Activated CD8-positive, alpha-beta memory T cell treated with anti-CD3 and anti-CD28 coated beads, Interleukin-2, amount 10 ng/mL, durations not matched to agents 7 days and 5 days (primary cell): ENCODE measurements at regions not wholly inside any gene's neighbourhood (a gene's known extent, or its start where the extent isn't known, plus 50 kb on each side); places are given as distances from the start of the nearest gene placed in this dataset.
"Not testable (repeated sequence)": the region's sequence is repeated elsewhere in the genome, so short reads cannot be mapped to it uniquely, and the experiment has no call there.

ENCODE experiments used
- ATAC-seq: fragments of 150-1000 bp; cut with Tn5 transposase; one replicate; pipeline ENCODE4 v1.10.0; 2021; ENCODE audit warnings: moderate library complexity
- CTCF ChIA-PET: fragments of 350-600 bp; sonication (Branson Sonifier 250); formaldehyde crosslinking; loops from one replicate; lab custom pipeline; 2021; ENCODE audit warnings: antibody characterized with exemption; lab: Charles Lee
- DNase-seq: peaks from one replicate; pipeline ENCODE4 v3.0.0-alpha.2; 2020
- H3K27ac Mint-ChIP-seq: one replicate; pipeline ENCODE4 v1.8.0; 2021; ENCODE audit warnings: mild to moderate bottlenecking, mixed read lengths
- H3K27me3 Mint-ChIP-seq: one replicate; pipeline ENCODE4 v1.8.0; 2021; ENCODE audit warnings: mixed read lengths
- H3K36me3 Mint-ChIP-seq: one replicate; pipeline ENCODE4 v1.8.0; 2021; ENCODE audit warnings: mild to moderate bottlenecking, mixed read lengths
- H3K4me1 Mint-ChIP-seq: one replicate; pipeline ENCODE4 v1.8.0; 2021; ENCODE audit warnings: mixed read lengths
- H3K4me3 Mint-ChIP-seq: one replicate; pipeline ENCODE4 v1.8.0; 2021; ENCODE audit warnings: mild to moderate bottlenecking, moderate library complexity, mixed read lengths
- H3K9me3 Mint-ChIP-seq: one replicate; pipeline ENCODE4 v1.8.0; 2022; ENCODE audit warnings: low read depth, mixed read lengths

DNA sequence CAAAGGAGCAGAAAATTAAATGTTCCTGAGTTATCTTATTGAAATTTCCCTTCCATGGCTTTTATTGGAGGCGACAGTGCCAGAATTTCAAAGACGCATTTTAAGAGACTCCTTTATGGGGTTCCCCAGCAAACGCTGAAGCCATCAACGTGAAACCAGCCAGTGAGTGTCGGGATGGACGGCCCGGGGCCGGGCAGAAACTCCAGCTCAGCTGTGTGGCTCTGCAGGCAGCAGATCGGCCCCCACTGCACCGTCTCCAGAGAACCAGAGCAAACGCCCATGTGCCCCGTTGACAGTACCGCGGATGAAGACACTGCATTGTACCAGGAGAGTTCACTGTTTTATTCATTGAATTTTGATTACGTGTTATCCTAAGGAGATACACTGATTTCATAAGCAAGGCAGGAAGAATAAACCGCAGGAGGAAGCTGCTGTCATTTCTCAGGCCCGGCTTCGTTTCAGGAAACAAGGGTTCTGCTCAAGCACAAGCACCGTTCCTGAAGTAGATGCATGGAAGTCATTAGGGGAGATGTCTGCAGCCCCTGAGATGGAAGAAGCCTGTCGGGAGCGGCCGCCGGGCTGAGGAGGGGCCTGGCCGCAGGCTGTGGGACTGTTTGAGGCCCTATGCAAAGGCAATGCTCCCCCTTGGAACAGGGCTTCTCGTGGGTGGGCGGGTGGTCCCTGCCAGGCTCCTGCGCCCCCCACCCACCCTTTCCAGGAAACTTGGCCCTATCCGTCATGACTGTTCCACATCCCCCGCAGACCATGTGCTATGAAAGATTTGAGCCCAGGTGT lies 639.7 kb downstream of the TBC1D22A start:
- ATAC-seq = no peak
- CTCF ChIA-PET = no interaction called here

DNA sequence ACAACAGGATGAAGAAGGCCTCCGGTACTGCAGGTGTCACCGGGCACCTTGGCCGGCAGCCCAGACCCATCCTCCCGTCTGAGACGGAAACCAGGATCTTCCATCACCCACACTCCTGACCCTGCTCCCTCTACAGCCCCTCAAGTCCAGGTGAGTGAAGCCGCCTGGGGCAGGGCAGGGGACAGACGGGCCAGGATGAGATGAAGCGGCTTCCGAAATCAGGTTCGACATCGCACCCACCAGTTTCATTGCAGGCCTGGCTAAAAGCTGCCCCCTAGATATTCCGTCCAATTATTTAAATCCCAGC lies 639.1 kb downstream of the TBC1D22A start:
- H3K27ac Mint-ChIP-seq = no peak overlapping the region
- H3K27me3 Mint-ChIP-seq = no peaks in the 10 kb centered on the region
- no peak for ATAC-seq
- no peaks in the 10 kb centered on the region for H3K4me1 Mint-ChIP-seq
- CTCF ChIA-PET = no interaction called here
- DNase-seq = no peak
- no peaks in the 10 kb centered on the region for H3K9me3 Mint-ChIP-seq
- no peak overlapping the region for H3K4me3 Mint-ChIP-seq
- H3K36me3 Mint-ChIP-seq = no peaks in the 10 kb centered on the region

More for the DNA sequence above, 639.7 kb downstream of the TBC1D22A start:
- Mint-ChIP-seq H3K9me3 (no peaks in the 10 kb centered on the region), H3K4me1 (no peaks in the 10 kb centered on the region), H3K27ac (no peak overlapping the region), H3K27me3 (no peaks in the 10 kb centered on the region), H3K36me3 (no peaks in the 10 kb centered on the region), H3K4me3 (no peak overlapping the region)
- no peak for DNase-seq

DNA sequence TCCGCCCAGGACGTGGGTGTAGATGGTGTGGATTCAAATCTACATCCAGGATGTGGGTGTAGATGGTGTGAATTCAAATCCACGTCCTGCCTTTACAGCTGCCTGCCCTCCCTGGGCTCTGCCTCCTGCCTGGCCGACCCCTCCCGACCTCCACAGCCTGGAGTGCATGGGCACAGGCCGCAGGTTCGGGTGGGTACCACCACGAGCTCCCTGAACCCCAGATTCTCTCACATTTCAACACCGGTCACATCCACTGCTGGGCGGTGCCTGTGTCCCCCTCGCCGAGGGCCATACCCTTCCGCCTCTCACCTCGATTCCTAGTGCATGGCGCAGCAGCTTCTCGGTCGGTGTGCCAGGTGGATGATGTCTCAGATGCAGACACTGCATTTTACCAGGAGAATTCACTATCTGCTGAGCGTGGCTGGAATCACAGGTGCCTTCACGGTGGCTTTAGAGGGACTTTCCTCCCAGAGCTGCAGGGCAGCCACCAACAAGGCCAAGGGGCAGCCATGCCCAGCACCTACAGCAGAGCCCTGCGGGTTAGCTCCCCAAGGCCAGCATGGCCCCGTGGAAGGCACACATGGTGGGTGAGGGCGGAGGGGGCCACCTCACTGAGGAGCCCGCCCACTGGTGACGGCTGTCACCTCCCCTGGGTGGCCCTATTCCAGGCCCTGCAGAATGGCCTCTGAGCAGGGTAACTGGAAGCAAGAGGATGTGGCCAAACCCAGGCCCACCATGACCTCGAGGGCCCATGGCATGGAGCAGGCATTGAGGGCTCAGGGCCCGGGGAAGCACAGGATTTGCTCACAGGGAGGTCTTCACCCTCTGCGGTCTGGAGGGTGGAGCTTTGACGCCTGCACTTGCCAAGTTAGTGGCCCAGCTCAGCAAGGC lies 638.5 kb downstream of the TBC1D22A start:
- DNase-seq (no peak), ATAC-seq (no peak)
- no peak overlapping the region for H3K4me3 Mint-ChIP-seq
- CTCF ChIA-PET = no interaction called here
- no peaks in the 10 kb centered on the region for H3K9me3 Mint-ChIP-seq
- no peaks in the 10 kb centered on the region for H3K36me3 Mint-ChIP-seq
- H3K27ac Mint-ChIP-seq = no peak overlapping the region
- H3K4me1 Mint-ChIP-seq = no peaks in the 10 kb centered on the region
- no peaks in the 10 kb centered on the region for H3K27me3 Mint-ChIP-seq

DNA sequence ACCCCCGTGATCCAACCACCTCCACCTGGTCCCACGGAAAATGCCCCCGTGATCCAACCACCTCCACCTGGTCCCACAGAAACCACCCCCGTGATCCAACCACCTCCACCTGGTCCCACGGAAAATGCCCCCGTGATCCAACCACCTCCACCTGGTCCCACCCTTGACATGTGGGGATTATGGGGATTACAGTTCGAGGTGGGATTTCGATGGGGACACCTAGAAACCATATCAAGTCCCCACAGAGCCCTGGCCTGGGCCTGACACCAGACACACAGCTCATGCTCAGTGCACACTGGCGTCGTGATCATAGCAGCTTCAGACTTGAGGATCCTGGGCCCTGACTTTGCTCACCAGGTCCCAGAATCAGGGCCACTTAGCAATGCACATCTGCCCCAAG lies 637.7 kb downstream of the TBC1D22A start:
- H3K4me3 Mint-ChIP-seq, H3K36me3 Mint-ChIP-seq, ATAC-seq, H3K27ac Mint-ChIP-seq, H3K4me1 Mint-ChIP-seq, H3K9me3 Mint-ChIP-seq, CTCF ChIA-PET, DNase-seq, H3K27me3 Mint-ChIP-seq: not testable (repeated sequence)

DNA sequence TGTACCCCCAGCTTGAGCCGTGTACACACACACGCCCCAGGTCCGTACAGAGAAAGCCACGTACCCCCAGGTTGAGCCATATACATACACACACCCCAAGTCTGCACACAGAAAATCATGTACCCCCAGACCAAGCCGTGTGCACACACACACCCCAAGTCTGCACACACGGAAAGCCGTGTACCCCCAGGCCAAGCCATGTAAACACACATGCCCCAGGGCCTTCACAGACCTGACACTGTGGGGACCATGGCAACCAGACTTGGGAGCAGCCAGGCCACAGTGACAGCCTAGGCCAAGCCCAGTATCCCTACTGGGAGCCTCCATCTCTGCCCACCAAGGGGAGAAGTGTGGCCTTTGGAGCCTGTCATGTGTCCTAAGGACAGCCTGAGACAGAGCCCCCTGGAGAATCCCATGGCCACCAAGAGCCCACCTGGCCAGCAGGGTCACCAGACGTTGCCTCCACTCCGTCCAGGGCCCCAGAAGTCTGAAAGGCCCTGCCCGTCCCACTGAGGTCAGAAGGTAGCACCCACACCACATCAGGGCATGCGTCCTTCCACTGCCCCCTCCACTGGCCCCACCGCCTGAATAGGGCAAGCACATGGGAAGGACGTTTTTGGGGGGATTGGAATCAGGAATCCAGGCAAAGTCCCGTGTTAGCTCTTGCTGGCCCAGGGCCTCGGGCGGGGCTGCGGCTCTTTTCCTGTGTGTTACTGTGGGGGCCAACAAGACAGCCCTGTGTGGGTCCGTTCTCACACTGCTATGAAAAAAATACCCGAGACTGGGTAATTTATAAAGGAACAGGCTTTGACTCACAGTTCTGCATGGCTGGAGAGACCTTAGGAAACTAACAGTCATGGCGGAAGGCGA lies 636.7 kb downstream of the TBC1D22A start:
- CTCF ChIA-PET = no interaction called here
- H3K36me3 Mint-ChIP-seq = no peaks in the 10 kb centered on the region
- H3K27me3 Mint-ChIP-seq = no peaks in the 10 kb centered on the region
- H3K9me3 Mint-ChIP-seq = no peaks in the 10 kb centered on the region
- H3K27ac Mint-ChIP-seq = no peak overlapping the region
- H3K4me3 Mint-ChIP-seq = no peak overlapping the region
- DNase-seq = no peak
- H3K4me1 Mint-ChIP-seq = no peaks in the 10 kb centered on the region
- ATAC-seq = no peak

DNA sequence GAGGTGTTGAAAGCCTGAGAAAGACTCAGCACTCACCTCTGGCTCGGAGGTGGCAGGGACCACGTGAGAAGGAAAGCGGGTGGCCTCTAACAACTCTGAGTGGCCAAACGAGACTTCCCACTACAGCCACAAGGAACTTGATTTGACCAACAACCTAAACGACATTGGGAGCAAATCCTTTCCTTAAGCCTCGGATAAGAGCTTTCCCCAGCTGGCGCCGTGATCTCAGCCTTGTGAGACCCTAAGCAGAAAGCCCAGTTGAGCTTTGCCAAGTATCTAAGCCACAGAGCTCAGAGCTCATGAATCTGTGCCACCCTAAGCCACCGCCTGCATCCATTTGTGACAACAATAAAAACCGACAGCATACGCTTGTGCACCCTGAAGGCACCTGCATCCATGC lies 636.0 kb downstream of the TBC1D22A start:
- ATAC-seq (no peak), DNase-seq (no peak)
- H3K9me3 Mint-ChIP-seq = no peaks in the 10 kb centered on the region
- no peaks in the 10 kb centered on the region for H3K4me1 Mint-ChIP-seq
- CTCF ChIA-PET = no interaction called here
- no peak overlapping the region for H3K27ac Mint-ChIP-seq
- no peaks in the 10 kb centered on the region for H3K27me3 Mint-ChIP-seq
- H3K4me3 Mint-ChIP-seq = no peak overlapping the region
- H3K36me3 Mint-ChIP-seq = no peaks in the 10 kb centered on the region

DNA sequence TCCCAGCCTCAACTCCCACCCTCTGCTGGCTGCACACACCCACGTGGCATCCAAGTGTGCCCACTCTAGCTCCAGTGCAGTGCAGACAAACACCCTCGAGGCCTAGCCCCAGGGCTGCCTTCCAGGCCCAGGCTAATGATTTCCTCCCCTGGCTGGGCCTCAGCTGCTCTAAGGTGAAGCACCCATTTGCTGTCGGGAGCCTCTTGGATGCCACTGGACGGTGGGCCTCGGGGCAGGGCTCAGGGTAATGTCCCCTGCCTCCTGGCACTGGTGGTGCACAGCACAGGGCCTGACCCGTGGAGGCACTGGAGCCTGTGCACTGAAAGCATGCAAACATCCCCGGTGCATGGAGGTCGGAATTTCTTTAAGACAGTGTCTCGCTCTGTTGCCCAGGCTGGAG lies 635.2 kb downstream of the TBC1D22A start:
- Mint-ChIP-seq H3K4me3 (no peak overlapping the region), H3K27me3 (no peaks in the 10 kb centered on the region), H3K9me3 (no peaks in the 10 kb centered on the region), H3K4me1 (no peaks in the 10 kb centered on the region), H3K27ac (no peak overlapping the region), H3K36me3 (no peaks in the 10 kb centered on the region)
- ATAC-seq (no peak), DNase-seq (no peak)
- CTCF ChIA-PET = no interaction called here

DNA sequence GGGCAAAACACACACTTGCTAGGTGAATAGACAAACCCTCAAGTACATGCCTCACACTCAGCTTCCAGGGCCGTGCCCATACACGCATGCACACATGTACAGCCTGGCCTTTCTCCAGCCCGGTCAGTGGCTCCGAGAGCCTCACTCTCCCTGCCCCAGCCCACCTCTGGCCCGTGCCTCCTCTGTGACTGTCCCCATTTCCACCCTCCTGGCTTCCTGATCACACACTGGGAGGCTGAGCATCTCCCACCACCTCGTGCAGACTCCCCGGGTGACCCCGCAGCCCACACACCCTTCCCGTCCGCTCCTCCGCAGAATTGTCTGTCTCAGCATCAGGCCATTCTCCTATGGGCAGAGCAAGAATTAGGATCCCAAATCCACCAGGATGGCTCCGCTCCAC lies 634.1 kb downstream of the TBC1D22A start:
- Mint-ChIP-seq H3K4me3 (no peak overlapping the region), H3K27ac (no peak overlapping the region), H3K27me3 (no peaks in the 10 kb centered on the region), H3K36me3 (no peaks in the 10 kb centered on the region), H3K9me3 (no peaks in the 10 kb centered on the region), H3K4me1 (no peaks in the 10 kb centered on the region)
- ATAC-seq = no peak
- CTCF ChIA-PET = no interaction called here
- DNase-seq = no peak

DNA sequence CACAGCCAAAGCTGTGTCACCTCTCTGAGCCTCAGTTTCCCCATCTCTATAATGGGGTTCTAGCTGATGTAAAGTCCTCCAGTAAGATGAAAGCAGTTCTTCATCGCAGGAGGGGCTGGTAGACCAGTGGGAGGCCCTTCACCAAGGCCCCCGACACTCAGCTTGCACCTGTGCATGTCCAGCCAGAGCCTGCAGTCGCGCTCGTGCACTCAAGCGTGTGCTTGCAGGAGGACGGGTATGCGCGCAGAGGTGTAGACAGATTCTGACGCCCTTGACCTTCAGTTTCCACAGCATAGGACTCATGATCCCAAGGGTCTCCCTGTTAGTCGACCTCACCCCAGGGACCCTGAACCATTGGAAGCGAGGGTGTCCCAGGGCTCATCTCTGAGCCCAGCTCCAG lies 633.7 kb downstream of the TBC1D22A start:
- H3K4me3 Mint-ChIP-seq = no peak overlapping the region
- CTCF ChIA-PET = no interaction called here
- ATAC-seq = no peak

DNA sequence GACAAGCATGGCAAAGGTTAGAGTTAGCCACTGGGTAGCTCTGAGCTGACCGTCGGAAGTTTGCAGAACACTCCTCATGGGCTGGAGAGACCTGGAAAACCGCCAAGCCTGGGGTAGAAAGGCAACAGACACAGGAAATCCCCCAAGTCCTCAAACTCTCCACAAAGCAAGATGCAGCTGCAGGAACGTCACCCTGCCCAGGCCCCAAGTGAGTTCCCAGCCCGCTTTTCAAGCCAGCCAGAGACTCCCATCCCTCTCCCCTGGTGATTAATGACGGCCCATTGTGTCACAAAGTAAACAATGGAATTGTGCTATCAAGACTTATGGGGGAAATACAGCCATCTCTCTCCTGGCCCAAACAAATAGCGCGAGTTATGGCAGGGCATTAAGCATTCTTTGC lies 633.0 kb downstream of the TBC1D22A start:
- Mint-ChIP-seq H3K27me3 (no peaks in the 10 kb centered on the region), H3K4me3 (no peak overlapping the region), H3K4me1 (no peaks in the 10 kb centered on the region), H3K27ac (no peak overlapping the region), H3K9me3 (no peaks in the 10 kb centered on the region), H3K36me3 (no peaks in the 10 kb centered on the region)
- no peak for ATAC-seq
- no peak for DNase-seq
- CTCF ChIA-PET = no interaction called here

More for the DNA sequence above, 633.7 kb downstream of the TBC1D22A start:
- H3K4me1 Mint-ChIP-seq = no peaks in the 10 kb centered on the region
- H3K9me3 Mint-ChIP-seq = no peaks in the 10 kb centered on the region
- H3K36me3 Mint-ChIP-seq = no peaks in the 10 kb centered on the region
- DNase-seq = no peak
- H3K27me3 Mint-ChIP-seq = no peaks in the 10 kb centered on the region
- no peak overlapping the region for H3K27ac Mint-ChIP-seq

DNA sequence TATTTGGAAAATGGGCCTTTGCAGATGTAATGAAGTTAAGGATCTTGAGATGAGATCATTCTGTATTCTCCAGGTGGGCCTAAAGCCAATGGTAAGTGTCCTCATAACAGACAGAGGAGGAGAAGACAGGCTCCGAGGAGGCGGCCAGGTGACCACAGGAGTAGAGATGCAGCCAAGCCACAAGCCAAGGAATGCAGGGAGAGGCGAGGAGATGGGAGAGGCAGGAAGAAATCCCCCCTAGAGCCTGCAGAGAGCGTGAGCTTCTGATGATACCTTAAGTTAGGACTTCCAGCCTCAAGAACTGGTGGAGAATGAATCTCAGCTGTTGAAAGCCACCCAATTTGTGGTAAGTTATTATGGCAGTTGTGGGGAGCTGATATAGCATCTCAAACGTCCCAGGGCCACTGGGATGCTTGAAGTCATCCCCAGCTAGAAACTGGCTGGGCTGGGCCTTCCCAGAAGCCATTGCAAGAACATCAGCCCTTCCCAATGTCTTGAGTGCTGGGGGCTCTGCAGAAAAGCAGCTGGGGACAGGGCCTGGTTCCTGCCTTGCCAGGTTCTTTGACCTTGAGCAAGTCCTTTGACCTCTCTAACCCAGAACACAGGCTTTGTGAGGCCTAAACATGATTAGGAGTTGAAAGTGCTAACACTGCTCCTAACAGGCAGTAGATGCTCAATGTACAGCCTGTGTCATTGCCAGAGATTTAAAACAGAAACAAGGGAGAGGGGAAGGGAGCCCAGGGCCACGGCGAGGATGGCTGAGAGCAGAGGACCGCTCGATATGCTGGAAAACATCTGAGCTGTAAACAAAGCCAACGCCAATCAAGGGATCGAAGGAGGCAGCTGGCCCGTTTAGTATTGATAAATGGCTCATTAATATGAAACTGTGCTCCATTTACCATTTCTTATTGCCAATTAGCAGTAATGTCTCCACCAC lies 632.3 kb downstream of the TBC1D22A start:
- Mint-ChIP-seq H3K9me3 (no peaks in the 10 kb centered on the region), H3K4me3 (no peak overlapping the region), H3K36me3 (no peaks in the 10 kb centered on the region), H3K27me3 (no peaks in the 10 kb centered on the region), H3K27ac (no peak overlapping the region), H3K4me1 (no peaks in the 10 kb centered on the region)
- DNase-seq = no peak
- CTCF ChIA-PET = no interaction called here
- ATAC-seq = no peak

DNA sequence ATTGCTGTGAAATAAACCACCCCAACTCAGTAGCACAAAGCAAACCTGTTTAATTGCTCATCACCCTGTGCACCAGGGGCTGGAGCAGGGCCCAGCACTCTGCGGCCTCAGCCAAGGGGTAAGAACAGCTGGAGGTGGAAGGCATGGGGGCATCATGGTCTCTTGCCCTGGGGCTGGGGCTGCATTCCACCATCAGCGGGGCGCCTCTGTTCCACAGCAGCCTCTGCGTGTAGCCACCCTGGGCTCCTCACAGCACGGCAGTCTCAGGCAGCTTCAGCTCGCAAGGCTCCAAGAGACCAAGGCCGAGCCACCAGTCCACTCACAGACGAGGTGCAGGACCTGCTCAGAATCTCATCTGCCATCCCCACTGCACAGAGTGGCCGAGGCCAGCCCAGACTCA lies 630.7 kb downstream of the TBC1D22A start:
- CTCF ChIA-PET = no interaction called here
- Mint-ChIP-seq H3K4me1 (no peaks in the 10 kb centered on the region), H3K27me3 (no peaks in the 10 kb centered on the region), H3K36me3 (no peaks in the 10 kb centered on the region), H3K9me3 (no peaks in the 10 kb centered on the region), H3K4me3 (no peak overlapping the region), H3K27ac (no peak overlapping the region)
- ATAC-seq (no peak), DNase-seq (no peak)

DNA sequence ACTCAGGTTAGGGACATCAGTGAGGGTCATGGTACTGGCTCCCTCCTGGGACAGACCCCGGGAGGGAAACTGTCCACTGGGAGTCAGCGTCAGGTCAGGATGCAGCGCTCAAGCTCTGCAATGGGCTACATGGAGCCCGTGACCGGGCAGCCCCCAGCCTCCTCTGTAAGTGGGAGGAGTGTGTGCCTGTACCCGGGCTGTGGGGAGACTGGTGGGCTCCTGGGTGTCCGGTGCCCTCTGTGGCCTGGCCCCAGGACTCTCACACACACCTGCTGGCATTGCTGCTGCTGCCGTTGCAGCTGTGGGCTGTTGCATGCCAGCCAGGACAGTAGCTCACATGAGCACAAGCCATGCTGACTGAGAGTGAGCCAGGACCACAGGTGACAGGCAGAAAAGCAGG lies 630.3 kb downstream of the TBC1D22A start:
- CTCF ChIA-PET = no interaction called here
- no peaks in the 10 kb centered on the region for H3K4me1 Mint-ChIP-seq
- H3K27me3 Mint-ChIP-seq = no peaks in the 10 kb centered on the region
- DNase-seq (no peak), ATAC-seq (no peak)
- H3K9me3 Mint-ChIP-seq = no peaks in the 10 kb centered on the region
- no peaks in the 10 kb centered on the region for H3K36me3 Mint-ChIP-seq
- no peak overlapping the region for H3K27ac Mint-ChIP-seq
- no peak overlapping the region for H3K4me3 Mint-ChIP-seq
